Peyer's patch (tissue), 4 donors: ENCODE measurements at regions not wholly inside any gene's neighbourhood (a gene's known extent, or its start where the extent isn't known, plus 50 kb on each side); places are given as distances from the start of the nearest gene placed in this dataset.

Experiments
- DNase-seq, 3 donors: peaks; one replicate each; pipeline ENCODE4 v3.0.0-alpha.2; 2017 to 2019
- H3K27ac ChIP-seq, 4 donors: fragments of 200-600 bp; sonication (generic); one replicate each; pipeline ENCODE4 v1.5.1; 2016 to 2019
- H3K27me3 ChIP-seq, 2 donors: fragments of 200-600 bp; sonication (generic); one replicate each; pipeline ENCODE4 v1.5.1; 2019
- H3K36me3 ChIP-seq, 3 donors: fragments of 200-600 bp; sonication (generic); one replicate each; pipeline ENCODE4 v1.5.1; 2016 to 2019
- H3K4me1 ChIP-seq, 4 donors: fragments of 200-600 bp; sonication (generic); one replicate each; pipeline ENCODE4 v1.5.1; 2016 to 2019
- H3K4me3 ChIP-seq, 4 donors: fragments of 200-600 bp; sonication (generic); 1 replicate in 3 of 4; 2 replicates in 1 of 4; pipeline ENCODE4 v1.5.1; 2016 to 2019; ENCODE audit warnings: mild to moderate bottlenecking in 1 of 4
- H3K9me3 ChIP-seq, 4 donors: fragments of 200-600 bp; sonication (generic); one replicate each; pipeline ENCODE4 v1.5.1; 2016 to 2019; ENCODE audit warnings: mild to moderate bottlenecking in 1 of 4
- POLR2A ChIP-seq, 2 donors: fragments of 450-650 bp; IDR thresholded peaks; one replicate each; pipeline ENCODE4 v1.5.1; 2017; ENCODE audit warnings: antibody characterized with exemption in 2 of 2, mild to moderate bottlenecking in 2 of 2, moderate library complexity in 2 of 2
- TF ChIP-seq, protein P1 (sequence below), 6 experiments: fragments of 450-650 bp in 4 of 6; fragments of 200-600 bp in 2 of 6; sonication (generic) in 1 of 6; IDR thresholded peaks; one replicate each; pipeline ENCODE4 v1.5.1; 2017 to 2019; ENCODE audit warnings: antibody characterized with exemption in 6 of 6, mild to moderate bottlenecking in 3 of 6, moderate library complexity in 1 of 6

DNA sequence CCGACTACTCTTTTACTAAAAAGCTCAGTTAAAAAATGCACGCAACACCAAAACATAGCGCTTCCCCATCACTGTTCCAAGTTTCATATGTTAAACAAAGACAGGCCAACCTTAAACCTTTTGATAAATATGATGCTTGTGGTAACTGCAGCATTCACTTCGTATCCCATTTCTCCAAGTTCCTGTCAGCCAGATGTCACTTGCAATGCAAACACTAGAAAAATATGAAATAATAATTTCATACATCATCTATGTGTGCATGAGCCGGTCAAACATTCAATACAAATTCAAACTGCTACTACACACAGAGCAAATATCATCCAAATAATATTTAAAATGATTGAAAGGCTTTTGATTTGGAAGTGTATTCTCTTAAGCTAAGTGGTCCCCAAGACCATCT, 636.5 kb downstream of the LMO4 start:
- Histone ChIP-seq H3K4me1 (no peaks in the 10 kb centered on the region), H3K27ac (no peak overlapping the region), H3K4me3 (no peak overlapping the region), H3K9me3 (no peaks in the 10 kb centered on the region), H3K36me3 (no peaks in the 10 kb centered on the region), H3K27me3 (no peaks in the 10 kb centered on the region)
- DNase-seq = no peak
- TF ChIP-seq POLR2A (IDR thresholded peaks at IDR 0.05) = no peak
- TF ChIP-seq, protein P1, sequence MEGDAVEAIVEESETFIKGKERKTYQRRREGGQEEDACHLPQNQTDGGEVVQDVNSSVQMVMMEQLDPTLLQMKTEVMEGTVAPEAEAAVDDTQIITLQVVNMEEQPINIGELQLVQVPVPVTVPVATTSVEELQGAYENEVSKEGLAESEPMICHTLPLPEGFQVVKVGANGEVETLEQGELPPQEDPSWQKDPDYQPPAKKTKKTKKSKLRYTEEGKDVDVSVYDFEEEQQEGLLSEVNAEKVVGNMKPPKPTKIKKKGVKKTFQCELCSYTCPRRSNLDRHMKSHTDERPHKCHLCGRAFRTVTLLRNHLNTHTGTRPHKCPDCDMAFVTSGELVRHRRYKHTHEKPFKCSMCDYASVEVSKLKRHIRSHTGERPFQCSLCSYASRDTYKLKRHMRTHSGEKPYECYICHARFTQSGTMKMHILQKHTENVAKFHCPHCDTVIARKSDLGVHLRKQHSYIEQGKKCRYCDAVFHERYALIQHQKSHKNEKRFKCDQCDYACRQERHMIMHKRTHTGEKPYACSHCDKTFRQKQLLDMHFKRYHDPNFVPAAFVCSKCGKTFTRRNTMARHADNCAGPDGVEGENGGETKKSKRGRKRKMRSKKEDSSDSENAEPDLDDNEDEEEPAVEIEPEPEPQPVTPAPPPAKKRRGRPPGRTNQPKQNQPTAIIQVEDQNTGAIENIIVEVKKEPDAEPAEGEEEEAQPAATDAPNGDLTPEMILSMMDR (IDR thresholded peaks at IDR 0.05) = no peak

DNA sequence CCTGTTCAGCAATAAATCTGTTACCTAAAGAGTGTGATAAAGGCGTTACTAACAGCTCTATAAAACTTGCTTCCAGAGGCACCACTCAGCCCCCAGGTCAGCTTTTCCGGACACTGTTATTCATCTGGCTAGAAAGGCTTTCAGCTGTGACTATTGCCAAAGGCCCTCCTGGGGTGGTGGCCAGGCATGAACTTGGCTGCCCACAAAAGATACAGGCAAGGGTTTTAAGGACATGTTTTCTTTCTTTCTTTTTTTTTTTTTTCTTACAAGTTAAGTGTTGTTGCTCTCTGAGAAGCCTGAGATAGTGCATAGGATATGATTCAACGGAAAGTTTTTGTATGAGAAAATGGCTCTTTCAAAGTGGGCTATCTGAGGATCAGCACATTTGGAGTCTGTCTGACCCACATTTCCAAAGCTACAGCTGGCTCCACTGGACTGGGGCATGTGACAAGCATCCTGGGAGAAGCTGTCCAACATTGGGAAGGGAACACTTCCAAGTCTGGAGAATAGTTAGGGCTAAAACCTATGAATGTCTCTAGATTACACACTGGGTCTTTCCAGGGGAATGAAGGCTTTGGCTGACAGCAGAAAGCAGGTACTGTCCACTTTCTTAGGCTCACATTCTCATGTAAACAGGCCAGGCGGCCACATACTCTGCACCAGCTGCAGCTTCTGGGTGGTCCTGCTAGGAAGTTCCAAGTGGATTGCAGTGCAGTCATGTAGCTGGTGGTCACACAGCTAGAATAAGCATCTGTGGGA, 639.7 kb downstream of the LMO4 start:
- Histone ChIP-seq H3K4me1 (no peaks in the 10 kb centered on the region), H3K36me3 (no peaks in the 10 kb centered on the region), H3K9me3 (no peaks in the 10 kb centered on the region), H3K27me3 (no peaks in the 10 kb centered on the region), H3K27ac (peak overlapping the region in 1 of 4 donors; percentile 42), H3K4me3 (no peak overlapping the region)
- no peak for DNase-seq
- TF ChIP-seq, protein P1 (IDR thresholded peaks at IDR 0.05) = no peak
- no peak for TF ChIP-seq POLR2A (IDR thresholded peaks at IDR 0.05)

DNA sequence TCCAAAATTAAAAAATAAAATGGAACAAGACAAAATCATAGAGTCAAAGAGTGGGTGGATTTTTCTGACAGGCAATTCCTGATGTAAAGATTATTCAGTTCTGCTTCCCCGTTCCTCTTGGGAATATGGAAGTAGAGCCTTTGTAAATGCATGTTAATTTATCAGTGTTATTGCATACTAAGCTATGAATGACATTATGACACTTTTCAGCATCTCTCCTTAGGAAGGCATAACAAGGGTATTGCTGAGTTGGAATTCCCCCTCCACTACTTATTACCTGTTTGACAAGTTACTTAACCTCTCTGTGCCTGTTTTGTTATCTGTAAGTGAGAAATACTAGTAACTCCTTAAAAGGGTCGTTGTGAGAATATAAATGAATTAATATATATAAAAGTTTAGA, 640.4 kb downstream of the LMO4 start:
- Histone ChIP-seq H3K4me3 (no peak overlapping the region), H3K36me3 (no peaks in the 10 kb centered on the region), H3K4me1 (no peaks in the 10 kb centered on the region), H3K27me3 (no peaks in the 10 kb centered on the region), H3K9me3 (no peaks in the 10 kb centered on the region), H3K27ac (no peak overlapping the region)
- DNase-seq = no peak
- TF ChIP-seq POLR2A (IDR thresholded peaks at IDR 0.05) = no peak
- TF ChIP-seq, protein P1 (IDR thresholded peaks at IDR 0.05) = no peak

DNA sequence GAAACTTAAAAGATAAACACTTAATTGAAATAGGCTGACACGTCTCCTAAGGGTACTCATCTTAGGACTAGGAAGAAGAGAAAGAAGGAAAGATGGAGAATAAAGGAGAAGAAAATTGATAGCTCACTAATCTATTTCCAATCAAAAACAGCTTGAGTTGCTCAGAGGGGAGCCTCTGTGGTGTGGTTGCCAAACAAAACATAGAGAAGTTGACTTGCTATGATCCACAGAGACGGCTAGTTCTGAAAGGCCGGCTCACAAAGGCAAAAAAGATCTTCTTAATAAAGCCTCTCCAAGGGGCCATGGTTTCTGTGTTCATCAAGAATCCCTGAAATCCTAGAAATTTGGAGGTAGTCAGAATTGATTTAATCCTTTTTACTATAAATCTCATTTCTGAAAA, 644.1 kb downstream of the LMO4 start:
- no peaks in the 10 kb centered on the region for H3K4me1 ChIP-seq
- no peaks in the 10 kb centered on the region for H3K9me3 ChIP-seq
- H3K36me3 ChIP-seq = no peaks in the 10 kb centered on the region
- no peak for TF ChIP-seq POLR2A (IDR thresholded peaks at IDR 0.05)
- TF ChIP-seq, protein P1 (IDR thresholded peaks at IDR 0.05) = no peak
- no peaks in the 10 kb centered on the region for H3K27me3 ChIP-seq
- no peak for DNase-seq
- H3K27ac ChIP-seq = no peak overlapping the region
- no peak overlapping the region for H3K4me3 ChIP-seq

DNA sequence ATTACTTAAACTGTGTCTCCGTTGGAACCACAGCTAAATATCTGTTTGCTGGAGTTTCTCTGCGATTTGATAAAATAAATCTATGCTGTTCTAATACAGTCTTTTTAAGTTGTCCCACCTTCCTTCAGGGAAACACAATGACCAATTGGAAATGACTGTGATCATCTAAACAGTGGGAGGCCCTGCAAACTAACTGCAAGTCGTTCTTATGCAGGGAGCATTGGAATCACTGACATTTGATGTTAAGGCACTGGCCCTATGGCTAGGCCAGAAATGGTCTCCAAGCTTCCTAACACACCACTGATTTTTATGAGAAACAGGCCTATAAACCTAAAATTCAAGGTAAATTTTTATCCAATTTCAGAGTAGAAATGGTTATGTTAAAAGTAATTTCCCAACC, 645.2 kb downstream of the LMO4 start:
- Histone ChIP-seq H3K36me3 (no peaks in the 10 kb centered on the region), H3K9me3 (no peaks in the 10 kb centered on the region), H3K27me3 (no peaks in the 10 kb centered on the region), H3K4me3 (no peak overlapping the region), H3K27ac (no peak overlapping the region), H3K4me1 (no peaks in the 10 kb centered on the region)
- no peak for DNase-seq
- TF ChIP-seq, protein P1 (IDR thresholded peaks at IDR 0.05) = no peak
- no peak for TF ChIP-seq POLR2A (IDR thresholded peaks at IDR 0.05)
